A549 (cell line): ENCODE measurements at regions not wholly inside any gene's neighbourhood (a gene's known extent, or its start where the extent isn't known, plus 50 kb on each side); places are given as distances from the start of the nearest gene placed in this dataset.

Experiments used
- CBX2 ChIP-seq: fragments of 200-600 bp; sonication (generic); IDR thresholded peaks from 2 replicates; pipeline ENCODE4 v1.6.1; 2016; ENCODE audit warnings: low read depth, mild to moderate bottlenecking, borderline replicate concordance
- CEBPB ChIP-seq, 2 experiments: fragments of >200 bp in 1 of 2; sonication (Bioruptor Twin) in 1 of 2; formaldehyde crosslinking in 1 of 2; IDR thresholded peaks; 2 replicates each; pipeline ENCODE4 v1.6.1; 2012 to 2016
- CHD2 ChIP-seq: fragments of 150-350 bp; IDR thresholded peaks from 2 replicates; pipeline ENCODE4 v1.6.1; 2014; ENCODE audit warnings: low read length; ENCODE audit not compliant: partially characterized antibody
- EP300 ChIP-seq, 2 experiments: fragments of >200 bp; sonication (Bioruptor Twin); formaldehyde crosslinking; IDR thresholded peaks; 2 replicates in 1 of 2; 3 replicates in 1 of 2; pipeline ENCODE4 v1.6.1; 2016 to 2017
- HDAC2 ChIP-seq: fragments of 200-600 bp; sonication (generic); IDR thresholded peaks from 2 replicates; pipeline ENCODE4 v1.6.1; 2016
- KDM1A ChIP-seq: fragments of 200-600 bp; sonication (generic); IDR thresholded peaks from 2 replicates; pipeline ENCODE4 v1.6.1; 2016; ENCODE audit warnings: low read depth, mild to moderate bottlenecking
- MAFK ChIP-seq: fragments of 450-650 bp; IDR thresholded peaks from 2 replicates; pipeline ENCODE4 v1.6.1; 2014; ENCODE audit not compliant: partially characterized antibody
- POLR2A ChIP-seq: IDR thresholded peaks from 2 replicates; pipeline ENCODE4 v1.6.1; 2012; ENCODE audit warnings: mild to moderate bottlenecking, low read length
- RARB ChIP-seq: fragments of 250-450 bp; sonication (Bioruptor Pico); IDR thresholded peaks from 2 replicates; pipeline ENCODE4 v1.8.0; 2021; ENCODE audit warnings: mild to moderate bottlenecking, moderate library complexity
- RFX5 ChIP-seq: fragments of 450-650 bp; IDR thresholded peaks from 2 replicates; pipeline ENCODE4 v1.7.1; 2014; ENCODE audit warnings: antibody characterized with exemption, mild to moderate bottlenecking, moderate library complexity
- SMC3 ChIP-seq: fragments of >200 bp; sonication (Bioruptor Twin); formaldehyde crosslinking; IDR thresholded peaks from 3 replicates; pipeline ENCODE4 v1.6.1; 2018; ENCODE audit warnings: inconsistent platforms
- TFCP2L1 ChIP-seq: fragments of 250-450 bp; sonication (Bioruptor Pico); IDR thresholded peaks from 2 replicates; pipeline ENCODE4 v1.5.0; 2021; ENCODE audit warnings: mild to moderate bottlenecking
- TF ChIP-seq, protein P1 (sequence below): fragments of >200 bp; sonication (Bioruptor Twin); formaldehyde crosslinking; IDR thresholded peaks from 3 replicates; pipeline ENCODE4 v1.5.1; 2016
- TF ChIP-seq, protein P2 (sequence below): fragments of 200-600 bp; sonication (generic); IDR thresholded peaks from 2 replicates; pipeline ENCODE4 v1.6.1; 2016; ENCODE audit warnings: antibody characterized with exemption, mild to moderate bottlenecking, moderate library complexity

DNA sequence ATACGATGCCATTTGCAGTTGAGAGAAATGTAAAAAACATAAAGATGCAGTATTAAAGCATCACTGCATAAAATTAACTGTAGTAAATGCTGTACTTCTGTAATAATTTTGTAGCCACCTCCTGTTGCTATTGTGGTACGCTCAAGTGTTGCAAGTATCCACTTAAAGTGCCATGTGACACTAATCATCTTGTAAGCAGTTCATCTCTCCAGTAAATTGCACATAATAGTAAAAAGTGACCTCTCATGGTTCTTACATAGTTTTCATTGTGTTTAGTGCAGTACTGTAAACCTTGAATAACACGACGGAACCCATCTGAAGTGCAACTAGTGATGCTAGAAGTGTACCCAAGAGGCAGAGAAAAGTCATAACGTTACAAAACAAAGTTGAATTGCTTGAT lies 190.1 kb upstream of the VGLL2 start:
- TF ChIP-seq, protein P1, sequence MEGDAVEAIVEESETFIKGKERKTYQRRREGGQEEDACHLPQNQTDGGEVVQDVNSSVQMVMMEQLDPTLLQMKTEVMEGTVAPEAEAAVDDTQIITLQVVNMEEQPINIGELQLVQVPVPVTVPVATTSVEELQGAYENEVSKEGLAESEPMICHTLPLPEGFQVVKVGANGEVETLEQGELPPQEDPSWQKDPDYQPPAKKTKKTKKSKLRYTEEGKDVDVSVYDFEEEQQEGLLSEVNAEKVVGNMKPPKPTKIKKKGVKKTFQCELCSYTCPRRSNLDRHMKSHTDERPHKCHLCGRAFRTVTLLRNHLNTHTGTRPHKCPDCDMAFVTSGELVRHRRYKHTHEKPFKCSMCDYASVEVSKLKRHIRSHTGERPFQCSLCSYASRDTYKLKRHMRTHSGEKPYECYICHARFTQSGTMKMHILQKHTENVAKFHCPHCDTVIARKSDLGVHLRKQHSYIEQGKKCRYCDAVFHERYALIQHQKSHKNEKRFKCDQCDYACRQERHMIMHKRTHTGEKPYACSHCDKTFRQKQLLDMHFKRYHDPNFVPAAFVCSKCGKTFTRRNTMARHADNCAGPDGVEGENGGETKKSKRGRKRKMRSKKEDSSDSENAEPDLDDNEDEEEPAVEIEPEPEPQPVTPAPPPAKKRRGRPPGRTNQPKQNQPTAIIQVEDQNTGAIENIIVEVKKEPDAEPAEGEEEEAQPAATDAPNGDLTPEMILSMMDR = no peak
- no peak for TF ChIP-seq KDM1A
- no peak for TF ChIP-seq MAFK
- TF ChIP-seq RARB (CRISPR knock-in tag) = no peak
- TF ChIP-seq CHD2 = no peak
- TF ChIP-seq POLR2A = no peak
- no peak for TF ChIP-seq RFX5
- TF ChIP-seq SMC3 = no peak
- TF ChIP-seq, protein P2, sequence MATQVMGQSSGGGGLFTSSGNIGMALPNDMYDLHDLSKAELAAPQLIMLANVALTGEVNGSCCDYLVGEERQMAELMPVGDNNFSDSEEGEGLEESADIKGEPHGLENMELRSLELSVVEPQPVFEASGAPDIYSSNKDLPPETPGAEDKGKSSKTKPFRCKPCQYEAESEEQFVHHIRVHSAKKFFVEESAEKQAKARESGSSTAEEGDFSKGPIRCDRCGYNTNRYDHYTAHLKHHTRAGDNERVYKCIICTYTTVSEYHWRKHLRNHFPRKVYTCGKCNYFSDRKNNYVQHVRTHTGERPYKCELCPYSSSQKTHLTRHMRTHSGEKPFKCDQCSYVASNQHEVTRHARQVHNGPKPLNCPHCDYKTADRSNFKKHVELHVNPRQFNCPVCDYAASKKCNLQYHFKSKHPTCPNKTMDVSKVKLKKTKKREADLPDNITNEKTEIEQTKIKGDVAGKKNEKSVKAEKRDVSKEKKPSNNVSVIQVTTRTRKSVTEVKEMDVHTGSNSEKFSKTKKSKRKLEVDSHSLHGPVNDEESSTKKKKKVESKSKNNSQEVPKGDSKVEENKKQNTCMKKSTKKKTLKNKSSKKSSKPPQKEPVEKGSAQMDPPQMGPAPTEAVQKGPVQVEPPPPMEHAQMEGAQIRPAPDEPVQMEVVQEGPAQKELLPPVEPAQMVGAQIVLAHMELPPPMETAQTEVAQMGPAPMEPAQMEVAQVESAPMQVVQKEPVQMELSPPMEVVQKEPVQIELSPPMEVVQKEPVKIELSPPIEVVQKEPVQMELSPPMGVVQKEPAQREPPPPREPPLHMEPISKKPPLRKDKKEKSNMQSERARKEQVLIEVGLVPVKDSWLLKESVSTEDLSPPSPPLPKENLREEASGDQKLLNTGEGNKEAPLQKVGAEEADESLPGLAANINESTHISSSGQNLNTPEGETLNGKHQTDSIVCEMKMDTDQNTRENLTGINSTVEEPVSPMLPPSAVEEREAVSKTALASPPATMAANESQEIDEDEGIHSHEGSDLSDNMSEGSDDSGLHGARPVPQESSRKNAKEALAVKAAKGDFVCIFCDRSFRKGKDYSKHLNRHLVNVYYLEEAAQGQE = no peak
- no peak for TF ChIP-seq CBX2
- no peak for TF ChIP-seq TFCP2L1 (CRISPR knock-in tag)
- no peak for TF ChIP-seq EP300 (IDR thresholded peaks at IDR 0.05)
- TF ChIP-seq CEBPB (IDR thresholded peaks at IDR 0.05) = no peak
- no peak for TF ChIP-seq HDAC2
